Suprapubic skin (tissue), 4 donors: ENCODE measurements at regions not wholly inside any gene's neighbourhood (a gene's known extent, or its start where the extent isn't known, plus 50 kb on each side); places are given as distances from the start of the nearest gene placed in this dataset.

Experiments used
- DNase-seq, 2 donors: peaks; one replicate each; pipeline ENCODE4 v3.0.0-alpha.2; 2019; ENCODE audit warnings: low spot score in 2 of 2
- H3K27ac ChIP-seq: fragments of 200-600 bp; sonication (generic); one replicate; pipeline ENCODE4 v1.5.1; 2019
- H3K27me3 ChIP-seq: fragments of 200-600 bp; sonication (generic); one replicate; pipeline ENCODE4 v1.5.1; 2019
- H3K36me3 ChIP-seq: fragments of 200-600 bp; sonication (generic); one replicate; pipeline ENCODE4 v1.5.1; 2019
- H3K4me1 ChIP-seq: fragments of 200-600 bp; sonication (generic); one replicate; pipeline ENCODE4 v1.5.1; 2019
- H3K4me3 ChIP-seq: fragments of 200-600 bp; sonication (generic); one replicate; pipeline ENCODE4 v1.5.1; 2019; ENCODE audit warnings: mild to moderate bottlenecking
- H3K9me3 ChIP-seq: fragments of 200-600 bp; sonication (generic); one replicate; pipeline ENCODE4 v1.5.1; 2019
- CTCF ChIP-seq, 2 donors: fragments of 200-600 bp in 1 of 2; fragments of 450-650 bp in 1 of 2; sonication (generic) in 1 of 2; IDR thresholded peaks; one replicate each; pipeline ENCODE4 v1.5.1; 2016 to 2019; ENCODE audit warnings: antibody characterized with exemption in 2 of 2, mild to moderate bottlenecking in 1 of 2, moderate library complexity in 1 of 2
- EP300 ChIP-seq: sonication (generic); formaldehyde crosslinking; IDR thresholded peaks from one replicate; pipeline ENCODE4 v1.6.1; 2017; ENCODE audit warnings: antibody characterized with exemption
- POLR2A ChIP-seq, 2 donors: fragments of 450-650 bp; IDR thresholded peaks; one replicate each; pipeline ENCODE4 v1.6.1; 2017; ENCODE audit warnings: antibody characterized with exemption in 2 of 2, mild to moderate bottlenecking in 2 of 2, moderate library complexity in 2 of 2
- POLR2AphosphoS5 ChIP-seq, 3 donors: sonication (generic); formaldehyde crosslinking; IDR thresholded peaks; one replicate each; pipeline ENCODE4 v1.6.1; 2017; ENCODE audit warnings: antibody characterized with exemption in 3 of 3
- WGBS: methylation state at CpG from one replicate; pipeline ENCODE4 v1.1.5; 2018; 5-methylcytosine and 5-hydroxymethylcytosine counted together

DNA sequence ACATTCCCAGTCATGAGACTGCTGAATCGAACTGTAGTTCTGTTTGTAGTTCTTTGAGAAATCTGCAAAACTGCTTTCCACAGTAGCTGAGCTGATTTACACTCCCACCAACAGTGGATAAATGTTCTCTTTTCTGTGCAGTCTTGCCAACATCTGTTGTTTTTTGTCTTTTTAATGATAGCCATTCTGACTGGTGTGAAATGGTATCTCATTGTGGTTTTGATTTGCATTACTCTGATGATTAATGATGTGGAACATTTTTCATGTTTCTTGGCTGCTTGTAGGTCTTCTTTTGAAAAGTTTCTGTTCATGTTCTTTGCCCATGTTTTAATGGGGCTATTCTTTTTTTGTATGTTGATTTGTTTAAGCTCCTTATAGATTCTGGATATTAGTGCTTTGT, 187.3 kb upstream of the TLE4 start:
- WGBS = 60% methylated on average over 1 of the region's 1 CpG
- Histone ChIP-seq H3K36me3 (no peaks in the 10 kb centered on the region), H3K27ac (no peak overlapping the region), H3K4me3 (no peak overlapping the region), H3K27me3 (no peaks in the 10 kb centered on the region), H3K4me1 (peaks cover 6% of the 10 kb centered on the region), H3K9me3 (peaks cover 5% of the 10 kb centered on the region)
- TF ChIP-seq EP300 (no peak), CTCF (IDR thresholded peaks at IDR 0.05) (no peak), POLR2A (IDR thresholded peaks at IDR 0.05) (no peak), POLR2AphosphoS5 (IDR thresholded peaks at IDR 0.05) (no peak)
- no peak for DNase-seq

- WGBS = 66% methylated on average over 5 of the region's 5 CpGs
- no peaks in the 10 kb centered on the region for H3K36me3 ChIP-seq
- no peaks in the 10 kb centered on the region for H3K9me3 ChIP-seq
- TF ChIP-seq CTCF (IDR thresholded peaks at IDR 0.05) (no peak), POLR2AphosphoS5 (IDR thresholded peaks at IDR 0.05) (no peak), EP300 (no peak), POLR2A (IDR thresholded peaks at IDR 0.05) (no peak)
- no peak for DNase-seq
- no peak overlapping the region for H3K27ac ChIP-seq
- H3K27me3 ChIP-seq = no peaks in the 10 kb centered on the region
- no peak overlapping the region for H3K4me3 ChIP-seq
- peaks cover 6% of the 10 kb centered on the region for H3K4me1 ChIP-seq
Measured at GRCh38 chr9:79387101-79387835, 184.5 kb upstream of the TLE4 start.

- Histone ChIP-seq H3K9me3 (no peaks in the 10 kb centered on the region), H3K27ac (no peak overlapping the region), H3K4me1 (no peaks in the 10 kb centered on the region), H3K27me3 (no peaks in the 10 kb centered on the region), H3K36me3 (no peaks in the 10 kb centered on the region), H3K4me3 (no peak overlapping the region)
- DNase-seq = no peak
- 90% methylated on average over 5 of the region's 5 CpGs for WGBS
- no peak for TF ChIP-seq POLR2A (IDR thresholded peaks at IDR 0.05)
- TF ChIP-seq POLR2AphosphoS5 (IDR thresholded peaks at IDR 0.05) = no peak
- no peak for TF ChIP-seq EP300
Measured at GRCh38 chr9:79390077-79390698, 181.6 kb upstream of the TLE4 start.

DNA sequence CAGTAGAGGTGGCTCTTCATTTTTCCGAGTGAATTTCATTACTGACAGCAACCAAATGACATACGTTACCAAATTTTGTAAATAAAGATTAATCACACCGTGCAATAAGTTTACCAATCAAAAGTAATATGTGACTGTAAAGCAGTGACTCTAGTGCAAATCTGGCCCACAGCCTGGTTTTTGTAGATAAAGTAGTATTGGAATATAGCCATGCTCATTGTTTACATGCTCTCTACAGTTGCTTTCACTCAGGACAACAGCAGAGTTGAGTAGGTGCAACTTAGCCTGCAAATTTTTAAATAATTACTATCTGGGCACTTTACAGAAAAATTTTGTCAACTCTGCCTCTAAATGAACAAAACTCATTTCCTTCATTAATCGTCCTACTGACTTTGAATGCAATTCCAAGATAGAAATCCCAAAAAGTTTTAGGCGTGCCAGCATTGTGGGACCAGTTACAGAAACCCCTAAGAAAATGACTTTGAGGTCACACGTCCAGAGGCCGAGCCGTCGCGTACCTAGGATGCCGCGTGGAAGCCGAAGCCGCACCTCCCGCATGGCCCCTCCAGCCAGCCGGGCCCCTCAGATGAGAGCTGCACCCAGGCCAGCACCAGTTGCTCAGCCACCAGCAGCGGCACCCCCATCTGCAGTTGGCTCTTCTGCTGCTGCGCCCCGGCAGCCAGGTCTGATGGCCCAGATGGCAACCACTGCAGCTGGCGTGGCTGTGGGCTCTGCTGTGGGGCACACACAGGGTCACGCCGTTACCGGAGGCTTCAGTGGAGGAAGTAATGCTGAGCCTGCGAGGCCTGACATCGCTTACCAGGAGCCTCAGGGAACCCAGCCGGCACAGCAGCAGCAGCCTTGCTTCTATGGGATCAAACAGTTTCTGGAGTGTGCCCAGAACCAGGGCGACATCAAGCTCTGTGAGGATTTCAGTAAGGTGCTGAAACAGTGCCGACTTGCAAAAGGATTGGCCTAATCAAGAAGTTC, 180.7 kb upstream of the TLE4 start:
- H3K36me3 ChIP-seq = no peaks in the 10 kb centered on the region
- H3K9me3 ChIP-seq = no peaks in the 10 kb centered on the region
- no peaks in the 10 kb centered on the region for H3K27me3 ChIP-seq
- DNase-seq = no peak
- no peak for TF ChIP-seq POLR2AphosphoS5 (IDR thresholded peaks at IDR 0.05)
- TF ChIP-seq CTCF (IDR thresholded peaks at IDR 0.05) = no peak
- no peak for TF ChIP-seq EP300
- TF ChIP-seq POLR2A (IDR thresholded peaks at IDR 0.05) = no peak
- WGBS = 89% methylated on average over 24 of the region's 28 CpGs
- H3K27ac ChIP-seq = no peak overlapping the region
- peaks cover 5% of the 10 kb centered on the region for H3K4me1 ChIP-seq
- no peak overlapping the region for H3K4me3 ChIP-seq

DNA sequence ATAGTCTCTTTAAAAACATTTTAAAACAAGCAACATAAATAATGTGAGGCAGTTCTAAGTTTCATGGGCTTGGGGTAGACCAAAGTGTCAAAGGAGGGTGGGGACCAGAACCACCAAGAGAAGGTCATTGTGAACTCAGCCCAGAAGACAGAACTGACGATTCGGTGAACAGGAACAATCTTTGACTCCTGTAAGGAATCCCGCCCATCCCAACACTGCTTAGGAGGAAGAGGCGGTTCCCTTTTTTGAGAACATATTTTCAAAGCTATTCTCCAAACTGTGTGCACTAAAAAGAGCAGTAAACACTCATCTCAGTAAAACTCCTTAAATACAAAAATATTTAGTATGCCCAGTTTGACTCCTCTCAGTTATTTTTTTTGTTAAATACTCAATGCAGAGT, 176.5 kb upstream of the TLE4 start:
- WGBS = 37% methylated on average over 4 of the region's 4 CpGs
- H3K36me3 ChIP-seq = no peaks in the 10 kb centered on the region
- H3K4me1 ChIP-seq = peaks cover 5% of the 10 kb centered on the region
- H3K9me3 ChIP-seq = no peaks in the 10 kb centered on the region
- no peak overlapping the region for H3K4me3 ChIP-seq
- H3K27me3 ChIP-seq = no peaks in the 10 kb centered on the region
- no peak for DNase-seq
- H3K27ac ChIP-seq = no peak overlapping the region
- TF ChIP-seq EP300 = no peak

DNA sequence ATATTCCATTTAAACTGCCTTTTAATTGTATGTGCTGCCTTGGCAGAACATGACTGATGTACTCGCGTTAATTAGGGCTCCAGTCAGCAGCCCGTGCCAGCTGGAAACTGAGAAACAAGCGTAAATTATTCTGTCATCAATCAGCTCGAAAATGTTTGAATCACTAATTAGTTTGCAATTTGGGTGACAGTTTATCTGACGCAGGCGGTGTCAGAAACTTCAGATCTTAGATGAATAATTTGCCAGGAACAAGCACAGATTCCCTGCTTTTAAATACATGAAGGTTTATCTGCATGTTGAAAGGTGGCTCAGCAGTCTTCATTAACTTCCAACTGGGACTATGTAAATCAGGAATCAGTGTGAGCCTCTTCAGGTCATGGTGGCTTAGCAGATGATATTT, 176.0 kb upstream of the TLE4 start:
- no peak for DNase-seq
- no peak overlapping the region for H3K4me3 ChIP-seq

More for the DNA sequence above, 176.0 kb upstream of the TLE4 start:
- no peak overlapping the region for H3K27ac ChIP-seq
- H3K9me3 ChIP-seq = no peaks in the 10 kb centered on the region
- WGBS = 30% methylated on average over 7 of the region's 7 CpGs
- H3K36me3 ChIP-seq = no peaks in the 10 kb centered on the region
- H3K27me3 ChIP-seq = no peaks in the 10 kb centered on the region
- H3K4me1 ChIP-seq = peaks cover 5% of the 10 kb centered on the region
- TF ChIP-seq EP300 (no peak), POLR2AphosphoS5 (IDR thresholded peaks at IDR 0.05) (no peak), POLR2A (IDR thresholded peaks at IDR 0.05) (no peak)
